ENCODE measurements at regions not wholly inside any gene's neighbourhood (a gene's known extent, or its start where the extent isn't known, plus 50 kb on each side); places are given as distances from the start of the nearest gene placed in this dataset.

DNA sequence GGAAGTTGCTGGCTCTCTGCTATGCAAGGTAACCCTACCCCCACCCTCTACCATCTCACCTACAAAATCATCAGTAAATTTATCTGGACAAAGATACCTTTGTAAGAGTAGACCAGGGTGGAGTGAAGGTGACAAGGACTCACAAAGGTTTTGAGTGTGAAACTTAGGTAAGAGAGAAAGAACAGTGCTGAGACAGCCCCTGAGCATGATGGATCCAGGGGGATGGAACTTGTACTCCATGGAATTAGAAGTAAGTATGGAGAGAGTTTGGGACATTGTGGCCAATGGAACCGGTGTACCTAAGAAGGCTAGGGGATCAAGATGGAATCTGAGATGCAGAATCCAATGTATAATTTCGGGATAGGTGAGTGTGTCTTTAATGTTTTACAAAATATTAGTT lies 153.0 kb upstream of the NSMCE3 start:
- DNase-seq (ENCODE audit: low read depth): no peak

DNA sequence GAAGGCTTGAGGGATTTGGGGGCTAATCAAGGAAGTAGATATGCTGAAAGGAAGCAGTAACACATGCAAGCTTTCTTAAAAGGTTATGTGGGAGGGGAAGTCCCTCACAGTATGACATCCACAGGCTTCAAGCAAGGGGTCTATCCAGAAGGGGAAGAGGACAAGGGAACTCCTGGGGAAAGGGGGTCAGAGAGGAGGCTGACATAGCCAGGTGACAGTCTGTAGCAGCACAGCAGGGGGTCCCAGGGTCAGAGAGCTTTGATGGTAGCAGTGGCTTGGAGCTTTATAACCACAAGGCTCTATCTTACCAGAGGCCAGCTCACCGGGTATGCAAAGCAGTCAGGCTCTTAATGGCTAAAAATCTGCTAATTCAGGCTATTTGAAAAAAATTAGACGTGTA lies 150.6 kb upstream of the NSMCE3 start:
- no peak for DNase-seq (ENCODE audit: low read depth)

GRCh38 chr15:29418931-29419330 lies 149.3 kb upstream of the NSMCE3 start:
- no peak for DNase-seq (ENCODE audit: low read depth)

- no peak for DNase-seq (ENCODE audit: low read depth)
Measured at GRCh38 chr15:29418178-29418577, 148.6 kb upstream of the NSMCE3 start.

GRCh38 chr15:29411299-29411698 lies 141.7 kb upstream of the NSMCE3 start:
- no peak for DNase-seq (ENCODE audit: low read depth)

DNA sequence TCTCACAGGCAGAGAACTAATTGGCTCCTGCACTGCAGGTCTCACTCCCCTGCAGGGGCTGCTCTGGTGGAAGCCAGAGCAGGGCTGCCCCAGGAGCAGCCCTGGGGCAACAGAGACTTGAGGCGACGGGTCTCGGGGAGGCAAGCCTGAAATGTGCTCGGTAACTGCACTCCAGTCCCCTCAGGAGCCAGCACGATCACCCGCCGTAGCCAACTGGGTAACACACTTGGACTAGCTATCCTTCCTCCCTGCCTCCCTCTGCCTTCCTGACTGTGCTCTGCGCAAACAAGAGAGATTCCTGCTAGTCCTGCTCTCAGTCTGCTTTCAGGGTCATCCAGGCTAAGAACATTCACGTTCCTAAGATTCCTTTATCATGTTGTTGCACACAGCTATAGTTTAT lies 140.7 kb upstream of the NSMCE3 start:
- DNase-seq (ENCODE audit: low read depth): no peak

- no peak for DNase-seq (ENCODE audit: low read depth)
Measured at GRCh38 chr15:29409890-29410289, 140.3 kb upstream of the NSMCE3 start.

GRCh38 chr15:29405564-29405963 lies 135.9 kb upstream of the NSMCE3 start:
- DNase-seq (ENCODE audit: low read depth): no peak

DNA sequence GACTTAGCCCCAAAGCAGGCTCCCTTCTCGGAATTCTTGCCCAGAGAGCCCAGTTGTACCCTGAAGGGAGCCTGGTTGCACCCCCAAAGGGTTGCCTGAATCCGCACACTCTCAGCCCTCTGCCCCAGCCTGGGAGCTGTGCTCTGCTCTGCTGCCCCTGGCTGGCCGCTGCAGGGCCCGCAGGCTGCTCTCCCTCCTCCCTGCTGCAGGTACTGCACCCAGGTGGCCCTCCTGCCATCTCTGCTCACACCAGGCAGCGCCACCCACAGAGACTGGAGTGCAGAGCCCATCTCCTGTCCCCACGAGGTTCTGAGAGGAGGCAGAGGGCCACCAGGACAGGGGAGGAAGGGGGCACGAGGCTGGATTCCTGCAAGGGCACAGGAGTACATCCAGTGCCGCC lies 134.2 kb upstream of the NSMCE3 start:
- no peak for DNase-seq (ENCODE audit: low read depth)

DNA sequence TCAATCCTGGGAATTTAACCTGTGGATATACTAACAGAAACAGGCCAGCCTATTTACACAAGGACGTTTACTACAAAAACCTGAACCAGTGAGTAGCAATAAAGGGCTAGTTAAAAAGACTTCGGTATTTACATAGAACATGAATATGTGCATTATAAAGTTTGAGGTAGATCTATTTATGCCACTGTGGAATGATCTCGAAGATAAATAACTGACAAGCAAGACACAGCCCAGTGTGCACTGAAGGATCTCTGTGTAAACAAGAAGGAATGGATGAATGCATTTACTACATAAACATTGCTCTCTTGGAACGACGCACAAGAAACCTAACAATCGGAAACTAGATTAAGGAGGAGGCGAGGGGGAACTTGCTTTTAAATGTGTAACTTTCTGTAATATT lies 132.0 kb upstream of the NSMCE3 start:
- DNase-seq (ENCODE audit: low read depth): no peak

- no peak for DNase-seq (ENCODE audit: low read depth)
Measured at GRCh38 chr15:29400701-29401100, 131.1 kb upstream of the NSMCE3 start.

- no peak for DNase-seq (ENCODE audit: low read depth)
Measured at GRCh38 chr15:29398907-29399306, 129.3 kb upstream of the NSMCE3 start.

DNA sequence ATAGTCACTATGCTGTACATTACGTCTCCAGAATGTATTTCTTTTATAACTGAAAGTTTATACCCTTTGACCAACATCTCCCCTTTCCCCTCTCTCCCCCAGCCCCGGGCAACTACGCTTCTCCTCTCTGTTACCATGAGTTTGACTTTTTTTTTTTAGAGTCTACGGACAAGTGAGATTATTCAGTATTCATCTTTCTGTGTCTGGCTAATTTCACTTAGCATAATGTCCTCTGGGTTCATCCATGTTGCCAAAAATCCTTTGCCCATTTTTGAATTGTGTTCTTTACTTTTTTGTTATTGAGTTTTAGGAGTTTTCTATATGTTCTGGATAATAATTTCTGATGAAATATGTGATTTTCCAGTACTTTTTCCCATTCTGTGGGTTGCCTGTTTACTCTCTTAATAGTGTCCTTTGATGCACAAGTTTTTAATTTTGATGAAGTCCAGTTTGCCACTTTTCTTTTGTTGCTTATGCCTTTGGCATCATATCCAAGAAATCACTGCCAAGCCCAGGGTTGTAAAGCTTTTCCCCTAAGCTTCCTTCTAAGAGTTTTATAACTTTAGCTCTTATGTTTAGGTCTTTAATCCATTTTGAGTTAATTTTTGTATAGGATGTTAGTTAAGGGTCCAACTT lies 126.7 kb upstream of the NSMCE3 start:
- no peak for DNase-seq (ENCODE audit: low read depth)

DNA sequence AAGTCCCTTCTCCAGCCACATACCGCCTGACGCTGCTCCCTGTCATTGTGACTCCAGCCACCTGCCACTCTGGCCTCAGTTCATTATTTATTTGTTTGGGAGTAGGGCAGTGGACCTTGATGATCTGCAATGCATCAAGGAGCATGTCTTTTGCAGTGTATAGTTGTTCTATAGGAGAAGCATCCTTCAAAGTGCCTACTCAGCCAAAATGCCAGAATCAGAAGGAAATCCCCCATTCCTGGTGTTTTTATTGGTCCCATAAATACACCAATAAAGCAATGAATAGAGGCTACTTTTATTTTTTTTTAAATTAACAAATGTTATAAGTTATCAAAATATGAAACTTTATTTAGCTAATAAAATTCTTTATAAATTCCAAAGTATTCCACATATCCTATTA lies 123.8 kb upstream of the NSMCE3 start:
- DNase-seq (ENCODE audit: low read depth): no peak

DNA sequence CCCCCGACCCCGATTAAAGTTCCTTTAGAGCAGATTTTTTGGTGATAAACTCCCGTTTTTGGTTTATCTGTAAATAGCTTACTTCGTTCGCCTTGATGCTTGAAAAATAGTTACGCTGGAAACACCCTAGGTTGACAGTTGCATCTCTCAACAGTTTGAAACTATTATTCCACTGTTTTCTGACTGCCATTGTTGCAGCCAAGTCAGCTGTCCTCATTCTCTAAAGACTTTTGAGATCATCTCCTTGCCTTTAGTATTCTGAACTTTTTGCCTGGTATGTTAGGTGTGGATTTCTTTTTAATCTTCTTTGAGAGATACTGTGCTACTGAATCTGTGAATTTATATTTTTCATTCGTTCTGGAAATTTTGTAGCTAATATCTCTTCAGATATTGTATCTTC lies 122.7 kb upstream of the NSMCE3 start:
- no peak for DNase-seq (ENCODE audit: low read depth)

DNA sequence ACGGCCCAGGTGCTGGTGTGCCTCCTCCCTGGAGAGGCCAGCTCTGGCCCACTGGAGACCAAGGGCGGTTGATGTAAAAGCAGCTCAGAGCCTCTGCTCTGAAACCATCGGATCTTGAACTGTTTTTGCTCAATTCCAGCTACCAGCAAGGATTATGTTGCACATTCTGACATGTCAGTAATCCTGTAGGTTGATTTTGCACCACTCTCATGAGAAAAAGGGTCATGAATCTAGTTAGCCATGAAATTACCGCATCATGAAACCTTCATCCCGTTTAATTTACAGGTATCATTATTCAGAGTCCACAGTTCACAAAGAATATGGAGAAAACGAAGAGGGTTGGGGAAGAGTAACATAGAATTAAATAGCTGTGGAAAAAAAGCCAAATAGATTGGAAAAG lies 120.4 kb upstream of the NSMCE3 start:
- no peak for DNase-seq (ENCODE audit: low read depth)

- DNase-seq (ENCODE audit: low read depth): no peak
Measured at GRCh38 chr15:29386523-29386922, 116.9 kb upstream of the NSMCE3 start.

GRCh38 chr15:29383367-29383766 lies 113.7 kb upstream of the NSMCE3 start:
- no peak for DNase-seq (ENCODE audit: low read depth)

- DNase-seq (ENCODE audit: low read depth): no peak
Measured at GRCh38 chr15:29382862-29383261, 113.2 kb upstream of the NSMCE3 start.

DNA sequence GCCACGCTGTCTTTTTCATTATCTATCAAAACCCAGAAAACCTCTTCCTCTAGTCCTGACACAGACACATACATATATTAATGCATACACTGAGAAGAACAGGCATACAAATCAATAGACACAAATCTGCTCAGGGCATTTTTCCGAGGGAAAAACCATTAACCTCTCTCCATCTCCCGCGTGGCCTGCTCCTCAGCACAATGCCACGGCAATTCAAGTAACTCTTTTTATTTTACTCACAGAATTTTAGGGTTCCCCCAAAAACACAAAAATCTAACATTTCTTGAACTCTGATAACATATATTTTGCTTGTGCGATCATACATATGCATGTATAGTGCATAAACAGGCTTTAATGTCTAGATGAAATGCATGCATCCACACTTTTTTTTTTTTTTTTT lies 110.8 kb upstream of the NSMCE3 start:
- no peak for DNase-seq (ENCODE audit: low read depth)

- DNase-seq (ENCODE audit: low read depth): no peak
Measured at GRCh38 chr15:29379647-29380046, 110.0 kb upstream of the NSMCE3 start.

GRCh38 chr15:29377161-29377560 lies 107.5 kb upstream of the NSMCE3 start:
- no peak for DNase-seq (ENCODE audit: low read depth)

- DNase-seq (ENCODE audit: low read depth): no peak
Measured at GRCh38 chr15:29376590-29376989, 107.0 kb upstream of the NSMCE3 start.

DNA sequence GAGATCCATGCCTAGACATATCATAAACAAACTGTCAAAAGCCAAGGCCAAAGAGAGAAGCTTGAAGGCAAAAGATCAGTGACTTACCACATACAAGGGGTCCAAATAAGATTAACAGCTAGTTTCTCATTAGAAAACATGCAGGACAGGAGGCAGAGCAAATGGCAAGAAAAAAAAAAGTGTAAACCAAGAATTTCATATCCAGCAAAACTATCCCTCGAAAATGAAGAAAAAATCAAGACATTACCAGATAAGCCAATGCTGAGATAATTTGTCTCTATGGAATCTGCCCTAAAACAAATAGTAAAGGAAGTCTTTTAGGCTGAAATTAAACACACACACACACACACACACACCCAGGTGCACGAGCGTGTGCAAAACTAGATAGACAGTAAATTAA lies 99.6 kb upstream of the NSMCE3 start:
- DNase-seq (ENCODE audit: low read depth): no peak

Measured in non-pigmented ciliary epithelial cell (primary cell).